ENCODE measurements at regions not wholly inside any gene's neighbourhood (a gene's known extent, or its start where the extent isn't known, plus 50 kb on each side); places are given as distances from the start of the nearest gene placed in this dataset.
"Not testable (repeated sequence)": the region's sequence is repeated elsewhere in the genome, so short reads cannot be mapped to it uniquely, and the experiment has no call there.

DNA sequence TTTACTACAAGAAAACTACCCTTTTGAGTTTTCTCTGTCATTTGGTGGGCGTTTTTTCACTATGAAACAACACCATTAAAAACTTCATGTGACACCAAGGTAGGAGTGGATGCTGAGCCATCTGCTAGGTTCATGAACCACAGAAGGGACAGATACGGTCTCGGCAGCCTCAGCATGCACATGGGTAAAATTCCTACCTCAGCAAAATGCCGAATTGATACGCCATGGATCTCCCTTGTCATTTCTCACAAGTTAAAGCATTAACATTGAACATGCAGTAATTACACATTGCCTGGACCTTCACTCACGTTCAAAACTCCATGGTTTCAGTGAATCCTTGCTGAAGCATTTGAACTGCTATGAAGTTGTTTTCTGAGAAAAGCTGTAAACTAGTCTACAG, 121.5 kb upstream of the EGR2 start:
- ChIA-PET CTCF (interaction anchor here (1.3 kb wide), 1 partner anchor 327 kb away, joined by 3 read pairs; no protein-coding TSS in a partner anchor), POLR2A (no interaction called here)
- DNase-seq (ENCODE audit: extremely low spot score) = no peak
- TF ChIP-seq, protein P1, sequence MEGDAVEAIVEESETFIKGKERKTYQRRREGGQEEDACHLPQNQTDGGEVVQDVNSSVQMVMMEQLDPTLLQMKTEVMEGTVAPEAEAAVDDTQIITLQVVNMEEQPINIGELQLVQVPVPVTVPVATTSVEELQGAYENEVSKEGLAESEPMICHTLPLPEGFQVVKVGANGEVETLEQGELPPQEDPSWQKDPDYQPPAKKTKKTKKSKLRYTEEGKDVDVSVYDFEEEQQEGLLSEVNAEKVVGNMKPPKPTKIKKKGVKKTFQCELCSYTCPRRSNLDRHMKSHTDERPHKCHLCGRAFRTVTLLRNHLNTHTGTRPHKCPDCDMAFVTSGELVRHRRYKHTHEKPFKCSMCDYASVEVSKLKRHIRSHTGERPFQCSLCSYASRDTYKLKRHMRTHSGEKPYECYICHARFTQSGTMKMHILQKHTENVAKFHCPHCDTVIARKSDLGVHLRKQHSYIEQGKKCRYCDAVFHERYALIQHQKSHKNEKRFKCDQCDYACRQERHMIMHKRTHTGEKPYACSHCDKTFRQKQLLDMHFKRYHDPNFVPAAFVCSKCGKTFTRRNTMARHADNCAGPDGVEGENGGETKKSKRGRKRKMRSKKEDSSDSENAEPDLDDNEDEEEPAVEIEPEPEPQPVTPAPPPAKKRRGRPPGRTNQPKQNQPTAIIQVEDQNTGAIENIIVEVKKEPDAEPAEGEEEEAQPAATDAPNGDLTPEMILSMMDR (IDR thresholded peaks at IDR 0.05; ENCODE audit: control extremely low read depth, extremely low read depth, low read depth, missing control alignments) = no peak

DNA sequence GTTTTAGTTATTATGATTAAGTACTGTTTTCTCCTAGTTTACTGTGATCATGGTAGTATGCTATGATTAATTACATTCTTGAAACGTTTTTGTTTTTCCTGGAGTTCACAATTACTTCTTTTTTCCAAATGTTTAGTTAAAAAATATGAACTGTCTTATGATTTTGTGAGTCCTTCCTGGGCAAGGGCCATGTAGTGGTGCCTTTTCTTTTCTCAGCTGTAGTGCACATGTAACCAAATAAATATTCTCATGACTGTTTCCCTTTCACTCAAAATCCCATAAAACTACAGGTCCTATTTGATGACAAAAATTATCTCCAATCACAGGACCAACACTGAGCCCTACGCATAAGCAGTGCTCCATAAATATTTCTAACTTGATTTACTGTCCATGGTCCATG, 118.9 kb upstream of the EGR2 start:
- POLR2A ChIA-PET = no interaction called here
- no peak for DNase-seq (ENCODE audit: extremely low spot score)
- CTCF ChIA-PET = interaction anchor here (1.9 kb wide), 1 partner anchor 8 kb away, joined by 4 read pairs; no protein-coding TSS in a partner anchor
- TF ChIP-seq, protein P1 (IDR thresholded peaks at IDR 0.05; ENCODE audit: control extremely low read depth, extremely low read depth, low read depth, missing control alignments) = no peak

DNA sequence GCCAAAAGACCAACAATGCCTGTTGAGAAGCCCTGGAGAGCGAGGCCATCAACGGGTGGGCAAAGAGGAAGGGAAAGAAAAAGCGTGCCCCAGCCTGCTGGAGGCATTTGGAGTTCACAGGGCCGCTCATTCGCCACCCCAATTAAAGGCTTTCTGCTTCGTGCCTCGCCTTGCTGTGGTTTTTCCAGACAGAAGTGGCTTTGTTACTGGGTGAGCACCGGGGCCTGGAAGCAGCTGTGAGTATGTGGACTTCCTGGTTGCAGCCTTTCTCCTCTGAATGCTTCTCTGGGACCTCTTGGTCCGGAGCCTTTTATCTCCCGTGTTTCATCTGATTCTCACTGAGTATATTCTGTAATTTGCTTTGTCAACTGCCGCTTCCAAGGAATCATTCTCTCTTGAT, 118.1 kb upstream of the EGR2 start:
- CTCF ChIA-PET = interaction anchor here (1.9 kb wide), 1 partner anchor 9 kb away, joined by 4 read pairs; no protein-coding TSS in a partner anchor
- POLR2A ChIA-PET = no interaction called here
- TF ChIP-seq, protein P1 (IDR thresholded peaks at IDR 0.05; ENCODE audit: control extremely low read depth, extremely low read depth, low read depth, missing control alignments) = no peak
- no peak for DNase-seq (ENCODE audit: extremely low spot score)

DNA sequence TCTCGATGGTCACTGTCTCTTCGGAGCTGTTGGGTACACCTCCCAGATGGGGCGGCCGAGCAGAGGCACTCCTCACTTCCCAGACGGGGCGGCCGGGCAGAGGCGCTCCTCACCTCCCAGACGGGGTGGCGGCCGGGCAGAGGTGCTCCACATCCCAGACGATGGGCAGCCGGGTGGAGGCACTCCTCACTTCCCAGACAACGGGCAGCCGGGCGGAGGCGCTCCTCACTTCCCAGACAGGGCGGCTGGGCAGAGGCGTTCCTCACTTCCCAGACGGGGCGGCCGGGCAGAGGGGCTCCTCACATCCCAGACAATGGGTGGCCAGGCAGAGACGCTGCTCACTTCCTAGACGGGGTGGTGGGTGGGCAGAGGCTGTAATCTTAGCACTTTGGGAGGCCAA, 112.6 kb upstream of the EGR2 start:
- POLR2A ChIA-PET; CTCF ChIA-PET; DNase-seq (ENCODE audit: extremely low spot score): not testable (repeated sequence)

DNA sequence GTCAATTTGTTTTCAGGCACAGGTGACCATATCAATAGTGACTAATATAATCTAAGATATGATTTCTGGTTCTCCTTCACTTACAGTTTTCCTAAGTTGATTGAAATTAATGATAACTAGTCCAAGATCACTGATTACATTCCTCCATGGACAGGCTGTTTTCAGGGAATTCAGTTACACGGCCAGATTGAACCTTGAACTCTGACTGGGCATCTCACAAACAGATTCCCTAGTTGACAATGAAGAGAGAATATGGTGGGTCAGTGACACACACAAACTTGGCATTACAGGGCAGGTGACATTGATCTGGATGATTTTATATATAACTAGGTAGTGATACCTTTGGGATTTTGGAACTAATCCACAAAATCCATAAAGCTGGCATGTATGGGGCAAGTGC, 110.2 kb upstream of the EGR2 start:
- ChIA-PET POLR2A (no interaction called here), CTCF (interaction anchor here (1.2 to 1.8 kb wide), 3 partner anchors 14 to 16 kb away, joined by 4 to 6 read pairs (median 5); no protein-coding TSS in a partner anchor)
- no peak for DNase-seq (ENCODE audit: extremely low spot score)
- TF ChIP-seq, protein P1 (IDR thresholded peaks at IDR 0.05; ENCODE audit: control extremely low read depth, extremely low read depth, low read depth, missing control alignments) = no peak

DNA sequence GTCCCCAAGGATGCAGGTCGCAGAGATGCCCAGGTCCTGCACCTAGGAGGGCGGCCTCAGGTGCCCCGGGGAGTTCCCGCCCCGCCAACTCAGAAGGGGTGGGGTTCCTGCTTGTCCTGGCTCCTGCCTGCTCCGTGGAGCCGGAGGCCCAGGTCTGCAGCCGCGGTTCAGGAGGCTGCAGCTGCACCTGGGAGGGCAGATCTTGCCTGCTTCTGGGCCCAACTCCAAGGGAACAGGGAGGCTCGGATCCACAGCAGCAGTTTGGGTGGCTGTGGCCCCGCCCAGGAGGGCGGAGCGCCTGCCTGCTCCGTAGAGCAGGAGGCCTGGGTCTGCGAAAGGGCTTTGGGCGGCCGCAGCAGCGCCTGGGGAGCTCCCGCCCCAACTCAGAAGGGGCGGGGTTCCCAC, 108.2 kb upstream of the EGR2 start:
- ChIA-PET POLR2A (no interaction called here), CTCF (interaction anchor here (1.0 kb wide), 1 partner anchor 16 kb away, joined by 3 read pairs; no protein-coding TSS in a partner anchor)
- TF ChIP-seq, protein P1 (IDR thresholded peaks at IDR 0.05; ENCODE audit: control extremely low read depth, extremely low read depth, low read depth, missing control alignments) = no peak
- no peak for DNase-seq (ENCODE audit: extremely low spot score)

DNA sequence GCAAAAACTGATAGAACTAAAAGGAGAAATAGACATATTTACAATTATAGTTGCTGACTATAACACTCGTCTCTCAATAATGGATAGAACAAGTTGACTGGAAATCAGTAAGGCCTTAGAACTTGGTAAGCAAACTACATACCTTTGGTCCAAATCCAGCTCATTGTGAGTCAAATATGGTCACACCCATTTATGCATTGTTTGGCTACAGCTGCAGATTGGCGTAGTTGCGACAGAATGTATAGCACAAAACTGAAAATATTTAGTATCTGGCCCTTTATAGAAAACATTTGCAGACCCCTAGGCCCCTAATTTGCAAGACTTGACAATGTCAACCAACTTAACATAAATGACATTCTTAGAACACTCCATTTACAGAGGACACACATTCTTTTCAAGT, 103.6 kb upstream of the EGR2 start:
- TF ChIP-seq, protein P1 (IDR thresholded peaks at IDR 0.05; ENCODE audit: control extremely low read depth, extremely low read depth, low read depth, missing control alignments) = no peak
- ChIA-PET CTCF (interaction anchor here (1.5 to 2.4 kb wide), 3 partner anchors 8 to 34 kb away, joined by 3 to 5 read pairs (median 4); no protein-coding TSS in a partner anchor), POLR2A (interaction anchor here (0.6 kb wide), 1 partner anchor 213 kb away, joined by 4 read pairs; the partner anchor contains the start of gene NRBF2)
- DNase-seq (ENCODE audit: extremely low spot score) = no peak
